GM12874 (cell line): ENCODE measurements at regions not wholly inside any gene's neighbourhood (a gene's known extent, or its start where the extent isn't known, plus 50 kb on each side); places are given as distances from the start of the nearest gene placed in this dataset.

Experiments used
- CTCF ChIP-seq: IDR thresholded peaks from 2 replicates; pipeline ENCODE4 v1.5.1; 2011; ENCODE audit warnings: low read depth, mild to moderate bottlenecking, control low read depth, low read length, moderate library complexity; ENCODE audit not compliant: insufficient read depth

- TF ChIP-seq CTCF: no peak
These were observed 102.6 kb downstream of the PTPRS start for GRCh38 chr19:5237939-5238480.

- TF ChIP-seq CTCF: no peak
These were observed 103.3 kb downstream of the PTPRS start for GRCh38 chr19:5237190-5237780.

- no peak for TF ChIP-seq CTCF
These were observed 105.0 kb downstream of the PTPRS start for GRCh38 chr19:5235458-5236219.

- TF ChIP-seq CTCF: no peak
These were observed 106.2 kb downstream of the PTPRS start for GRCh38 chr19:5234412-5234811.

GRCh38 chr19:5232798-5233505 lies 107.7 kb downstream of the PTPRS start:
- no peak for TF ChIP-seq CTCF

- TF ChIP-seq CTCF: no peak
These were observed 108.5 kb downstream of the PTPRS start for GRCh38 chr19:5231857-5232678.
